ENCODE measurements at regions not wholly inside any gene's neighbourhood (a gene's known extent, or its start where the extent isn't known, plus 50 kb on each side); places are given as distances from the start of the nearest gene placed in this dataset.

GRCh38 chr9:103941104-103941503 is 153.0 kb upstream of the SMC2 start:
- Histone ChIP-seq H3K9me1 (replicated peaks; ENCODE audit: control insufficient read depth, extremely low read depth, insufficient read depth, low read length) (no peaks in the 10 kb centered on the region), H3K27ac (ENCODE audit: insufficient read depth, low read depth, low read length) (no peak overlapping the region), H3K9me3 (replicated peaks; ENCODE audit: control insufficient read depth, insufficient read depth, low read length) (no peaks in the 10 kb centered on the region), H3K4me2 (ENCODE audit: insufficient read depth, low read length) (no peak overlapping the region), H3K4me1 (ENCODE audit: control insufficient read depth, extremely low read depth, insufficient read depth, low read length) (no peaks in the 10 kb centered on the region), H3K79me2 (ENCODE audit: control insufficient read depth, insufficient read depth, low read length) (no peaks in the 10 kb centered on the region), H3K4me3 (replicated peaks in 1 of 3; ENCODE audit: insufficient read depth in 1 of 3, low read depth in 1 of 3, low read length in 3 of 3) (no peak overlapping the region), H4K20me1 (replicated peaks; ENCODE audit: control insufficient read depth, extremely low read depth, insufficient read depth, low read length) (no peaks in the 10 kb centered on the region), H3K9ac (replicated peaks; ENCODE audit: extremely low read depth, insufficient read depth, low read length) (no peak overlapping the region), H3K36me3 (ENCODE audit: control insufficient read depth in 2 of 2, extremely low read depth in 1 of 2, insufficient read depth in 2 of 2, low read length in 2 of 2) (no peaks in the 10 kb centered on the region), H3K27me3 (ENCODE audit: control insufficient read depth in 2 of 2, insufficient read depth in 2 of 2, low read length in 2 of 2) (no peaks in the 10 kb centered on the region), H2AFZ (ENCODE audit: low read depth, low read length) (no peak overlapping the region)
- BruUV-seq (replicated peaks) = no TSS peak
- TF ChIP-seq, protein P1, sequence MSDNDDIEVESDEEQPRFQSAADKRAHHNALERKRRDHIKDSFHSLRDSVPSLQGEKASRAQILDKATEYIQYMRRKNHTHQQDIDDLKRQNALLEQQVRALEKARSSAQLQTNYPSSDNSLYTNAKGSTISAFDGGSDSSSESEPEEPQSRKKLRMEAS (IDR thresholded peaks at IDR 0.05; ENCODE audit: insufficient read depth, insufficient read length) = no peak
- TF ChIP-seq JUN (IDR thresholded peaks at IDR 0.05; ENCODE audit: borderline replicate concordance, insufficient read depth, insufficient read length, low read depth) (no peak), POLR2A (IDR thresholded peaks at IDR 0.05; ENCODE audit: low read depth, low read length) (no peak), GATA2 (IDR thresholded peaks at IDR 0.05; ENCODE audit: insufficient read depth, insufficient read length, low read depth, low read length) (no peak), MYC (IDR thresholded peaks at IDR 0.05; ENCODE audit: low read depth, low read length) (no peak), FOS (IDR thresholded peaks at IDR 0.05; ENCODE audit: borderline replicate concordance, insufficient read depth, low read length) (no peak), POLR2AphosphoS5 (IDR thresholded peaks at IDR 0.05; ENCODE audit: insufficient read depth, low read depth, low read length) (no peak), EZH2 (IDR thresholded peaks at IDR 0.05; ENCODE audit: borderline replicate concordance, low read depth, low read length, severe bottlenecking) (no peak), CTCF (IDR thresholded peaks at IDR 0.05; ENCODE audit: extremely low read depth in 1 of 2, insufficient read depth in 1 of 2, low read depth in 1 of 2, low read length in 2 of 2) (no peak)
- FAIRE-seq = no peak
- ChIA-PET POLR2A (no interaction called here), CTCF (no interaction called here)
- dilution Hi-C loops (cut with MboI; ENCODE audit: extremely low pct_ligation_motif_present, low sequenced_read_pairs) (no loop called here), intact Hi-C loops (cut with micrococcal nuclease) (no loop called here)
- DNase-seq (ENCODE audit: low read depth, low spot score) = no peak
